ENCODE measurements at regions not wholly inside any gene's neighbourhood (a gene's known extent, or its start where the extent isn't known, plus 50 kb on each side); places are given as distances from the start of the nearest gene placed in this dataset.
A peak's percentile ranks its signal among the peaks of the same experiment; 100 is the strongest.
"Not testable (repeated sequence)": the region's sequence is repeated elsewhere in the genome, so short reads cannot be mapped to it uniquely, and the experiment has no call there.

GRCh38 chr3:13245615-13245978, 172.4 kb upstream of the IQSEC1 start:
- DNase-seq = peak; percentile 2

- no peak for DNase-seq
Observed at GRCh38 chr3:13243586-13243985, 170.4 kb upstream of the IQSEC1 start.

- DNase-seq = no peak
Observed at GRCh38 chr3:13242364-13242737, 169.1 kb upstream of the IQSEC1 start.

- no peak for DNase-seq
Observed at GRCh38 chr3:13241621-13242363, 168.6 kb upstream of the IQSEC1 start.

GRCh38 chr3:13240928-13241618, 167.8 kb upstream of the IQSEC1 start:
- DNase-seq = no peak

- DNase-seq = no peak
Observed at GRCh38 chr3:13239467-13239760, 166.2 kb upstream of the IQSEC1 start.

- DNase-seq = no peak
Observed at GRCh38 chr3:13238687-13239466, 165.6 kb upstream of the IQSEC1 start.

- no peak for DNase-seq
Observed at GRCh38 chr3:13237776-13238490, 164.7 kb upstream of the IQSEC1 start.

GRCh38 chr3:13236557-13237173, 163.4 kb upstream of the IQSEC1 start:
- DNase-seq = no peak

GRCh38 chr3:13235897-13236296, 162.7 kb upstream of the IQSEC1 start:
- DNase-seq = no peak

GRCh38 chr3:13235079-13235478, 161.8 kb upstream of the IQSEC1 start:
- no peak for DNase-seq

GRCh38 chr3:13234666-13235065, 161.4 kb upstream of the IQSEC1 start:
- DNase-seq = no peak

- no peak for DNase-seq
Observed at GRCh38 chr3:13233487-13234485, 160.6 kb upstream of the IQSEC1 start.

- DNase-seq = no peak
Observed at GRCh38 chr3:13231781-13232666, 158.8 kb upstream of the IQSEC1 start.

GRCh38 chr3:13229273-13229949, 156.2 kb upstream of the IQSEC1 start:
- DNase-seq = peak; percentile 22

- DNase-seq = no peak
Observed at GRCh38 chr3:13228584-13228983, 155.4 kb upstream of the IQSEC1 start.

- not testable (repeated sequence) for DNase-seq
Observed at GRCh38 chr3:13228169-13228568, 154.9 kb upstream of the IQSEC1 start.

GRCh38 chr3:13227315-13228165, 154.3 kb upstream of the IQSEC1 start:
- no peak for DNase-seq

GRCh38 chr3:13224967-13225366, 151.7 kb upstream of the IQSEC1 start:
- DNase-seq = no peak

Measured in OCI-M1 (cell line).